H1 (cell line): ENCODE measurements at regions not wholly inside any gene's neighbourhood (a gene's known extent, or its start where the extent isn't known, plus 50 kb on each side); places are given as distances from the start of the nearest gene placed in this dataset.

Experiments
- BRCA1 ChIP-seq: IDR thresholded peaks from 2 replicates; pipeline ENCODE4 v1.6.1; 2012; ENCODE audit warnings: low read depth, low read length, improper control_type of control experiment
- RAD21 ChIP-seq, 2 experiments: IDR thresholded peaks in 1 of 2; conservative IDR thresholded peaks in 1 of 2; 2 replicates each; pipeline ENCODE4 v1.6.1; 2011; ENCODE audit warnings: low read depth in 2 of 2, low read length in 2 of 2, improper control_type of control experiment in 1 of 2, inconsistent platforms in 1 of 2, mild to moderate bottlenecking in 1 of 2, moderate library complexity in 1 of 2
- RBBP5 ChIP-seq: IDR thresholded peaks from 2 replicates; pipeline ENCODE4 v1.7.1; 2012; ENCODE audit warnings: low read depth, mild to moderate bottlenecking, inconsistent platforms, low read length, moderate library complexity, borderline replicate concordance
- RXRA ChIP-seq: IDR thresholded peaks from 2 replicates; pipeline ENCODE4 v1.6.1; 2011; ENCODE audit warnings: low read depth, mild to moderate bottlenecking, low read length, moderate library complexity; ENCODE audit not compliant: insufficient read depth
- SRF ChIP-seq: IDR thresholded peaks from 2 replicates; pipeline ENCODE4 v1.6.1; 2011; ENCODE audit warnings: mild to moderate bottlenecking, low read depth, low read length, moderate library complexity
- TBP ChIP-seq: IDR thresholded peaks from 2 replicates; pipeline ENCODE4 v1.6.1; 2011; ENCODE audit warnings: low read depth, low read length, improper control_type of control experiment
- TF ChIP-seq, protein P1 (sequence below), 3 experiments: IDR thresholded peaks; 1 replicate in 2 of 3; 2 replicates in 1 of 3; pipeline versions ENCODE4 v1.5.1 to v1.6.1; 2011; ENCODE audit warnings: low read length in 3 of 3, mild to moderate bottlenecking in 3 of 3, inconsistent platforms in 2 of 3, low read depth in 1 of 3, moderate library complexity in 1 of 3; ENCODE audit not compliant: insufficient read depth in 1 of 3; ENCODE audit errors: control extremely low read depth in 1 of 3
- TF ChIP-seq, protein P2 (sequence below): IDR thresholded peaks from 2 replicates; pipeline ENCODE4 v1.6.1; 2012; ENCODE audit warnings: inconsistent platforms

DNA sequence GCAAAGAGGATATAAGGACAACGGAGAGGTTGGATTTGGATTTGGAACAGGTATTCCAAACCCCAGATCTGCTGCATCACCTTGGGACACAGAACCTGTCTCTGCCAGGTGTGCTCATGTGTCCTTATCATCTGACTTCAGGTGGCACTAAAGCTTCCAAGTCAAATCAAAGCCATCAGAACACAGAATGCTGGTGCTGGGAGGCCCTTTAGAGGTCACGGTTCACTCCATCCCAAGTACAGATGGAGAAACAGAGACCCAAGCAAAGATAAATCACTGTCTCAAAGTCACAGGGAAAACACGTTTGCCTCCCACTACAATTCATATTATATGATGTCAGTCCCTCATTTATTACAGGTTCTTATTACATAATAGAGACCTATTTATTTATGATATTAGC is 72.8 kb downstream of the HES1 start:
- TF ChIP-seq RBBP5, result no peak
- no peak for TF ChIP-seq RAD21 (IDR thresholded peaks at IDR 0.05 in 1 of 2, conservative IDR thresholded peaks at IDR 0.05 in 1 of 2; ENCODE audit: low read depth in 2 of 2, low read length in 2 of 2)
- TF ChIP-seq SRF, result no peak
- TF ChIP-seq, protein P1, sequence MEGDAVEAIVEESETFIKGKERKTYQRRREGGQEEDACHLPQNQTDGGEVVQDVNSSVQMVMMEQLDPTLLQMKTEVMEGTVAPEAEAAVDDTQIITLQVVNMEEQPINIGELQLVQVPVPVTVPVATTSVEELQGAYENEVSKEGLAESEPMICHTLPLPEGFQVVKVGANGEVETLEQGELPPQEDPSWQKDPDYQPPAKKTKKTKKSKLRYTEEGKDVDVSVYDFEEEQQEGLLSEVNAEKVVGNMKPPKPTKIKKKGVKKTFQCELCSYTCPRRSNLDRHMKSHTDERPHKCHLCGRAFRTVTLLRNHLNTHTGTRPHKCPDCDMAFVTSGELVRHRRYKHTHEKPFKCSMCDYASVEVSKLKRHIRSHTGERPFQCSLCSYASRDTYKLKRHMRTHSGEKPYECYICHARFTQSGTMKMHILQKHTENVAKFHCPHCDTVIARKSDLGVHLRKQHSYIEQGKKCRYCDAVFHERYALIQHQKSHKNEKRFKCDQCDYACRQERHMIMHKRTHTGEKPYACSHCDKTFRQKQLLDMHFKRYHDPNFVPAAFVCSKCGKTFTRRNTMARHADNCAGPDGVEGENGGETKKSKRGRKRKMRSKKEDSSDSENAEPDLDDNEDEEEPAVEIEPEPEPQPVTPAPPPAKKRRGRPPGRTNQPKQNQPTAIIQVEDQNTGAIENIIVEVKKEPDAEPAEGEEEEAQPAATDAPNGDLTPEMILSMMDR (IDR thresholded peaks at IDR 0.05; ENCODE audit: control extremely low read depth in 1 of 3, insufficient read depth in 1 of 3, low read depth in 1 of 3, low read length in 3 of 3), result no peak
- no peak for TF ChIP-seq BRCA1
- no peak for TF ChIP-seq TBP
- TF ChIP-seq, protein P2, sequence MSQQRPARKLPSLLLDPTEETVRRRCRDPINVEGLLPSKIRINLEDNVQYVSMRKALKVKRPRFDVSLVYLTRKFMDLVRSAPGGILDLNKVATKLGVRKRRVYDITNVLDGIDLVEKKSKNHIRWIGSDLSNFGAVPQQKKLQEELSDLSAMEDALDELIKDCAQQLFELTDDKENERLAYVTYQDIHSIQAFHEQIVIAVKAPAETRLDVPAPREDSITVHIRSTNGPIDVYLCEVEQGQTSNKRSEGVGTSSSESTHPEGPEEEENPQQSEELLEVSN, result no peak
- TF ChIP-seq RXRA, result no peak
